Immature natural killer cell (primary cell): ENCODE measurements at regions not wholly inside any gene's neighbourhood (a gene's known extent, or its start where the extent isn't known, plus 50 kb on each side); places are given as distances from the start of the nearest gene placed in this dataset.
"Not testable (repeated sequence)": the region's sequence is repeated elsewhere in the genome, so short reads cannot be mapped to it uniquely, and the experiment has no call there.

ENCODE experiments used
- DNase-seq, 3 donors: peaks; one replicate each; pipeline ENCODE4 v3.0.0; 2022; ENCODE audit warnings: mixed read lengths in 1 of 3
- H3K27ac Mint-ChIP-seq, 6 donors: one replicate each; pipeline ENCODE4 v1.8.0; 2020; ENCODE audit warnings: mixed read lengths in 6 of 6, mild to moderate bottlenecking in 5 of 6, inconsistent platforms in 4 of 6, moderate library complexity in 3 of 6
- H3K27me3 Mint-ChIP-seq, 3 donors: one replicate each; pipeline ENCODE4 v1.8.0; 2020 to 2021; ENCODE audit warnings: low read depth in 3 of 3, mild to moderate bottlenecking in 3 of 3, mixed read lengths in 3 of 3, moderate library complexity in 3 of 3, inconsistent platforms in 1 of 3
- H3K36me3 Mint-ChIP-seq, 3 donors: one replicate each; pipeline ENCODE4 v1.8.0; 2020; ENCODE audit warnings: mixed read lengths in 3 of 3, inconsistent platforms in 2 of 3, mild to moderate bottlenecking in 2 of 3
- H3K4me1 Mint-ChIP-seq, 2 donors: one replicate each; pipeline ENCODE4 v1.8.0; 2020; ENCODE audit warnings: inconsistent platforms in 2 of 2, mild to moderate bottlenecking in 2 of 2, mixed read lengths in 2 of 2, moderate library complexity in 1 of 2
- H3K4me3 Mint-ChIP-seq, 5 donors: one replicate each; pipeline ENCODE4 v1.8.0; 2020; ENCODE audit warnings: mild to moderate bottlenecking in 5 of 5, mixed read lengths in 5 of 5, inconsistent platforms in 3 of 5, moderate library complexity in 3 of 5
- H3K9me3 Mint-ChIP-seq, 6 donors: one replicate each; pipeline ENCODE4 v1.8.0; 2020; ENCODE audit warnings: mild to moderate bottlenecking in 6 of 6, mixed read lengths in 6 of 6, inconsistent platforms in 4 of 6, moderate library complexity in 3 of 6

DNA sequence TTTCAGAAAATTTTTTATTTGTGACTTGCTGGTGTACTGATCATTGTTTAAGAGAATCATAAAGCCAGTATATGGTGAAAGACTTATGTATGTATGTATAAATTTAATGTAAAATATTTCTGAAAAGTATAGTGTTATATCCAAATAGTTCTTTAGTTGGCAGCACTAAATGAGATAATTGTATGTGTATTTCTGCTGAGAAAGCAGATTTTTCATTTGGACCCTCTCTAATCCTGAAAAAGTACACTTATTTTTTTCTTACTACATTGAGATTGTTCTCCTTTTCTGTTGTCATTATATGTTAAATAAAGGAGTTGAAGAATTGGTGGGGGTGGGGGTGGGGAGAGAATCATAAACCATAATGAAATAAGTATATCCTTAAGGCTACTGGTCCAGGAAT lies 324.9 kb upstream of the SUCLG2 start:
- peaks cover 0 to 5% (median 4%) of the 10 kb centered on the region in 3 donors for H3K27me3 Mint-ChIP-seq
- H3K9me3 Mint-ChIP-seq: peaks cover 0 to 4% (median 0%) of the 10 kb centered on the region in 6 donors
- no peak overlapping the region for H3K4me3 Mint-ChIP-seq

GRCh38 chr3:67977762-67978161 lies 323.4 kb upstream of the SUCLG2 start:
- Mint-ChIP-seq H3K4me3 (no peak overlapping the region), H3K27ac (no peak overlapping the region), H3K27me3 (peaks cover 0 to 5% (median 4%) of the 10 kb centered on the region in 3 donors), H3K4me1 (no peaks in the 10 kb centered on the region), H3K36me3 (no peaks in the 10 kb centered on the region), H3K9me3 (peaks cover 0 to 3% (median 0%) of the 10 kb centered on the region in 6 donors)
- no peak for DNase-seq

More for the DNA sequence above, 324.9 kb upstream of the SUCLG2 start:
- no peak for DNase-seq
- Mint-ChIP-seq H3K36me3 (no peaks in the 10 kb centered on the region), H3K27ac (no peak overlapping the region), H3K4me1 (no peaks in the 10 kb centered on the region)

DNA sequence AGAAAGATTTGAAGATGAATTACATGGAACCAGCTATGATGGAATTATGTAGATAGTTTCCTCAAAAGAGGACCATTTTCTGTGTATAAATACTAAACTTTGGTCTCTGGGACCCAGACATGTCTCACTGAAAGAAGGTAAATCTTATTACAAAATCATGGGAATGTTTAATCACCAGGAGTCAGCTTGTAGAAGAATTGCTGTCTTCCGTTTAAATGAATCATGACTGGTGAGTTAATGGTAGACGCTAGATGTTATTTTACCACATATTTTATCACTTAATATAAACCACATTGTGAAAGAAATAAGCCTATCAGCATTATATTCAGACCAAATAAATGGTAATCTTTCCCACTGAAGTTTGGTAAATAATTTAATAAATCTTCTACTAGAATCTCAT lies 322.3 kb upstream of the SUCLG2 start:
- Mint-ChIP-seq H3K27ac (no peak overlapping the region), H3K27me3 (peaks cover 0 to 4% (median 2%) of the 10 kb centered on the region in 3 donors), H3K9me3 (peaks cover 0 to 6% (median 0%) of the 10 kb centered on the region in 6 donors), H3K4me3 (no peak overlapping the region), H3K36me3 (no peaks in the 10 kb centered on the region), H3K4me1 (no peaks in the 10 kb centered on the region)
- no peak for DNase-seq

GRCh38 chr3:67964596-67964995 lies 310.2 kb upstream of the SUCLG2 start:
- Mint-ChIP-seq H3K4me3 (no peak overlapping the region), H3K4me1 (no peaks in the 10 kb centered on the region), H3K36me3 (no peaks in the 10 kb centered on the region), H3K27me3 (no peaks in the 10 kb centered on the region), H3K27ac (no peak overlapping the region), H3K9me3 (peaks cover 0 to 8% (median 3%) of the 10 kb centered on the region in 6 donors)
- DNase-seq: no peak

GRCh38 chr3:67957268-67957667 lies 302.9 kb upstream of the SUCLG2 start:
- H3K27me3 Mint-ChIP-seq: peaks cover 0 to 3% (median 2%) of the 10 kb centered on the region in 3 donors
- H3K27ac Mint-ChIP-seq: no peak overlapping the region
- DNase-seq: no peak
- peaks cover 0 to 10% (median 4%) of the 10 kb centered on the region in 6 donors for H3K9me3 Mint-ChIP-seq
- H3K36me3 Mint-ChIP-seq: no peaks in the 10 kb centered on the region
- H3K4me1 Mint-ChIP-seq: no peaks in the 10 kb centered on the region
- no peak overlapping the region for H3K4me3 Mint-ChIP-seq

- peak overlapping the region in 2 of 5 donors; percentile 21 to 83 for H3K4me3 Mint-ChIP-seq
Observed at GRCh38 chr3:67947808-67948508, 293.5 kb upstream of the SUCLG2 start.

DNA sequence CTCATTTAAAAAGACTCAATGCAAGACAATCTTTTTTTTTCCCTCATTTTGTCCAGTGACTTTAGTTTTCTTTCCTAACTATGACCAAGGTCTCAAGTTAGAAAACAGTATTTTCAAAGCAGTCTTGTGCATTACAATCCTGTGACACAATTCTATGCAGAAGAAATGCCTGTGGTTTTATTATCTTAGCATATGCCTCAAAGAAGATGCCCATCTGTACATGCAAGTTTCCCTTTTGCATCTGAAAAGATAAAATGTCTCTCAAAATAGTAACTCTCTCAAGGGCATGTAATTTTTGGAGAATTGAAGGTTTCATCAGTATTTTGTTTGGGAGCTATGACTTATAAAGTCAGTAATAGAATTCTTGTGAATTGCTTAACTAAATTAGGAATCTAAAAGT lies 292.0 kb upstream of the SUCLG2 start:
- peaks cover 0 to 10% (median 4%) of the 10 kb centered on the region in 6 donors for H3K9me3 Mint-ChIP-seq
- no peak overlapping the region for H3K4me3 Mint-ChIP-seq
- peaks cover 2 to 4% (median 4%) of the 10 kb centered on the region in 3 donors for H3K27me3 Mint-ChIP-seq
- no peaks in the 10 kb centered on the region for H3K36me3 Mint-ChIP-seq
- no peak overlapping the region for H3K27ac Mint-ChIP-seq
- DNase-seq: no peak
- H3K4me1 Mint-ChIP-seq: peaks cover 0 to 3% of the 10 kb centered on the region in 2 donors

More at GRCh38 chr3:67947808-67948508, 293.5 kb upstream of the SUCLG2 start:
- Mint-ChIP-seq H3K27ac (peak overlapping the region in 2 of 6 donors; percentile 68 to 84), H3K9me3 (peaks cover 0 to 14% (median 4%) of the 10 kb centered on the region in 6 donors), H3K36me3 (no peaks in the 10 kb centered on the region), H3K4me1 (peaks cover 0 to 3% of the 10 kb centered on the region in 2 donors), H3K27me3 (peaks cover 2 to 6% (median 4%) of the 10 kb centered on the region in 3 donors)
- DNase-seq: peak in 1 of 3 donors; percentile 74

GRCh38 chr3:67943546-67943945 lies 289.1 kb upstream of the SUCLG2 start:
- DNase-seq: no peak
- no peaks in the 10 kb centered on the region for H3K36me3 Mint-ChIP-seq
- no peak overlapping the region for H3K27ac Mint-ChIP-seq
- H3K4me1 Mint-ChIP-seq: peaks cover 0 to 3% of the 10 kb centered on the region in 2 donors
- H3K4me3 Mint-ChIP-seq: no peak overlapping the region
- peaks cover 0 to 2% (median under 1%) of the 10 kb centered on the region in 3 donors for H3K27me3 Mint-ChIP-seq
- H3K9me3 Mint-ChIP-seq: peaks cover 0 to 5% (median 0%) of the 10 kb centered on the region in 6 donors

GRCh38 chr3:67941433-67942030 lies 287.1 kb upstream of the SUCLG2 start:
- no peak for DNase-seq
- peaks cover 0 to 5% (median 0%) of the 10 kb centered on the region in 6 donors for H3K9me3 Mint-ChIP-seq
- peaks cover 0 to 4% (median 2%) of the 10 kb centered on the region in 3 donors for H3K27me3 Mint-ChIP-seq
- H3K4me3 Mint-ChIP-seq: no peak overlapping the region
- no peaks in the 10 kb centered on the region for H3K4me1 Mint-ChIP-seq
- H3K36me3 Mint-ChIP-seq: no peaks in the 10 kb centered on the region
- H3K27ac Mint-ChIP-seq: no peak overlapping the region

GRCh38 chr3:67940210-67940952 lies 286.0 kb upstream of the SUCLG2 start:
- Mint-ChIP-seq H3K4me1 (no peaks in the 10 kb centered on the region), H3K36me3 (no peaks in the 10 kb centered on the region), H3K27ac (peak overlapping the region in 1 of 6 donors; percentile 35), H3K27me3 (peaks cover 0 to 4% (median 2%) of the 10 kb centered on the region in 3 donors), H3K4me3 (no peak overlapping the region), H3K9me3 (peaks cover 0 to 10% (median 0%) of the 10 kb centered on the region in 6 donors)
- no peak for DNase-seq

GRCh38 chr3:67937498-67938118 lies 283.2 kb upstream of the SUCLG2 start:
- Mint-ChIP-seq H3K9me3 (peaks cover 0 to 13% (median 5%) of the 10 kb centered on the region in 6 donors), H3K36me3 (no peaks in the 10 kb centered on the region), H3K27me3 (peaks cover 0 to 4% (median 2%) of the 10 kb centered on the region in 3 donors), H3K4me1 (no peaks in the 10 kb centered on the region), H3K4me3 (no peak overlapping the region), H3K27ac (no peak overlapping the region)
- DNase-seq: no peak

- H3K36me3 Mint-ChIP-seq, DNase-seq, H3K4me1 Mint-ChIP-seq, H3K9me3 Mint-ChIP-seq, H3K4me3 Mint-ChIP-seq, H3K27me3 Mint-ChIP-seq, H3K27ac Mint-ChIP-seq: not testable (repeated sequence)
Observed at GRCh38 chr3:67930394-67930793, 276.0 kb upstream of the SUCLG2 start.

GRCh38 chr3:67923796-67924195 lies 269.4 kb upstream of the SUCLG2 start:
- Mint-ChIP-seq H3K27me3 (peaks cover 0 to 2% (median 0%) of the 10 kb centered on the region in 3 donors), H3K4me1 (no peaks in the 10 kb centered on the region), H3K27ac (no peak overlapping the region), H3K36me3 (no peaks in the 10 kb centered on the region), H3K9me3 (no peaks in the 10 kb centered on the region), H3K4me3 (no peak overlapping the region)
- DNase-seq: no peak
